ENCODE measurements at regions not wholly inside any gene's neighbourhood (a gene's known extent, or its start where the extent isn't known, plus 50 kb on each side); places are given as distances from the start of the nearest gene placed in this dataset.

DNA sequence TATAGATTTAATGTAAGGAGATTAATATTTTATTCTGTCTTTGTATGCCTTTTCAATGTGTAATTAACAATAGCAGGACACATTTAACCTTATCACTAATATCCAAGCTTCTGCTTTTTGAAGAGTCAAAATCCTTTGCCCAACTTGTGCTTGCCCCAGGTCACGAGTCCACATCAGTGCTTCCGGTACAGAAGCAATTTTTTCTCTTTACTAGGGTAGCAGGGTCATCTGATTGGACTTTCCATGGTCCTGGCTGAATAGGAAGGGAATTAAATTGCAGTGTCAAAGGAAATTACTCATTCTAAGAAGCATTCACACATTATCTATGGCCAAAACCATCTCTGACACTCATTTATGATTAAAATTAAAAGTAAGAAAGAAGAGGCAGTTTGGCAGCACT, 460.5 kb upstream of the ADGRL2 start:
- TF ChIP-seq, protein P1, sequence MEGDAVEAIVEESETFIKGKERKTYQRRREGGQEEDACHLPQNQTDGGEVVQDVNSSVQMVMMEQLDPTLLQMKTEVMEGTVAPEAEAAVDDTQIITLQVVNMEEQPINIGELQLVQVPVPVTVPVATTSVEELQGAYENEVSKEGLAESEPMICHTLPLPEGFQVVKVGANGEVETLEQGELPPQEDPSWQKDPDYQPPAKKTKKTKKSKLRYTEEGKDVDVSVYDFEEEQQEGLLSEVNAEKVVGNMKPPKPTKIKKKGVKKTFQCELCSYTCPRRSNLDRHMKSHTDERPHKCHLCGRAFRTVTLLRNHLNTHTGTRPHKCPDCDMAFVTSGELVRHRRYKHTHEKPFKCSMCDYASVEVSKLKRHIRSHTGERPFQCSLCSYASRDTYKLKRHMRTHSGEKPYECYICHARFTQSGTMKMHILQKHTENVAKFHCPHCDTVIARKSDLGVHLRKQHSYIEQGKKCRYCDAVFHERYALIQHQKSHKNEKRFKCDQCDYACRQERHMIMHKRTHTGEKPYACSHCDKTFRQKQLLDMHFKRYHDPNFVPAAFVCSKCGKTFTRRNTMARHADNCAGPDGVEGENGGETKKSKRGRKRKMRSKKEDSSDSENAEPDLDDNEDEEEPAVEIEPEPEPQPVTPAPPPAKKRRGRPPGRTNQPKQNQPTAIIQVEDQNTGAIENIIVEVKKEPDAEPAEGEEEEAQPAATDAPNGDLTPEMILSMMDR (IDR thresholded peaks at IDR 0.05), result no peak
- TF ChIP-seq POLR2A (IDR thresholded peaks at IDR 0.05), result no peak

All from sigmoid colon (tissue), 3 donors.